Pancreas (tissue), 10 donors: ENCODE measurements at regions not wholly inside any gene's neighbourhood (a gene's known extent, or its start where the extent isn't known, plus 50 kb on each side); places are given as distances from the start of the nearest gene placed in this dataset.
A peak's percentile ranks its signal among the peaks of the same experiment; 100 is the strongest.

Source experiments
- ATAC-seq, 4 donors: fragments of 200-7000 bp; cut with Tn5 transposase; one replicate each; pipeline versions ENCODE4 v1.8.0 to v1.9.1; 2020; ENCODE audit warnings: mild to moderate bottlenecking in 4 of 4, moderate library complexity in 4 of 4
- DNase-seq, 6 donors: peaks; one replicate each; pipeline ENCODE4 v3.0.0-alpha.2; 2020
- FAIRE-seq: peaks from 2 replicates; lab custom pipeline; 2012; peaks lifted over from hg19 to GRCh38; lab: Jason Lieb, UNC
- H3K27ac ChIP-seq, 4 donors: fragments of 200-600 bp; sonication (generic); 1 replicate in 3 of 4; 2 replicates in 1 of 4; pipeline versions ENCODE4 v1.5.0 to v1.8.0; 2020
- H3K27me3 ChIP-seq, 4 donors: fragments of 200-600 bp; one replicate each; pipeline ENCODE4 v1.8.0; 2021
- H3K36me3 ChIP-seq, 3 donors: fragments of 200-600 bp; sonication (generic) in 1 of 3; one replicate each; pipeline versions ENCODE4 v1.5.0 to v1.8.0; 2020 to 2021
- H3K4me1 ChIP-seq, 3 donors: fragments of 200-600 bp; one replicate each; pipeline ENCODE4 v1.8.0; 2021
- H3K4me3 ChIP-seq, 4 donors: fragments of 200-600 bp; sonication (generic) in 2 of 4; one replicate each; pipeline versions ENCODE4 v1.5.0 to v1.8.0; 2020 to 2021
- H3K9me3 ChIP-seq, 4 donors: fragments of 200-600 bp; one replicate each; pipeline ENCODE4 v1.8.0; 2021
- WGBS, 2 donors: extraction: QIAGEN DNeasy Blood & Tissue Kit; methylation state at CpG; one replicate each; pipeline ENCODE4 v1.1.7; 2013; 5-methylcytosine and 5-hydroxymethylcytosine counted together
- intact Hi-C, 3 donors: fragments of 100-400 bp; cut with DNase I; formaldehyde crosslinking; loops; one replicate each; pipeline versions ENCODE4 v1.11.1 to v1.14.2; 2022
- TF ChIP-seq, protein P1 (sequence below), 4 donors: fragments of 200-600 bp; sonication (generic) in 3 of 4; IDR thresholded peaks; one replicate each; pipeline versions ENCODE4 v1.5.0 to v1.8.0; 2021; ENCODE audit warnings: antibody characterized with exemption in 4 of 4
- donor health status: healthy with polysubstance abuse.
- donor health status: DM: no; HTN: no; CAD: no; lungs with moderate emphysema.
- donor health status: DM: no; HTN: no; CAD: no.
- donor health status: control.
- donor health status: control.
- donor health status: Bipolar disorder and iron deficiency.
- donor health status: DM: yes; HTN: yes; CAD: no.
- donor health status: DM: no; HTN: no; CAD: no.
- donor health status: DM: no; HTN: no; CAD: no.
- donor health status: DM: yes; HTN: yes; CAD: no.

GRCh38 chr18:57087644-57088376, 59.1 kb upstream of the BOD1L2 start:
- Histone ChIP-seq H3K4me3 (no peak overlapping the region), H3K9me3 (no peaks in the 10 kb centered on the region), H3K27me3 (no peaks in the 10 kb centered on the region), H3K27ac (no peak overlapping the region), H3K4me1 (no peaks in the 10 kb centered on the region), H3K36me3 (no peaks in the 10 kb centered on the region)
- DNase-seq (no peak), ATAC-seq (peak in 1 of 4 donors; percentile 33), FAIRE-seq (no peak)
- TF ChIP-seq, protein P1, sequence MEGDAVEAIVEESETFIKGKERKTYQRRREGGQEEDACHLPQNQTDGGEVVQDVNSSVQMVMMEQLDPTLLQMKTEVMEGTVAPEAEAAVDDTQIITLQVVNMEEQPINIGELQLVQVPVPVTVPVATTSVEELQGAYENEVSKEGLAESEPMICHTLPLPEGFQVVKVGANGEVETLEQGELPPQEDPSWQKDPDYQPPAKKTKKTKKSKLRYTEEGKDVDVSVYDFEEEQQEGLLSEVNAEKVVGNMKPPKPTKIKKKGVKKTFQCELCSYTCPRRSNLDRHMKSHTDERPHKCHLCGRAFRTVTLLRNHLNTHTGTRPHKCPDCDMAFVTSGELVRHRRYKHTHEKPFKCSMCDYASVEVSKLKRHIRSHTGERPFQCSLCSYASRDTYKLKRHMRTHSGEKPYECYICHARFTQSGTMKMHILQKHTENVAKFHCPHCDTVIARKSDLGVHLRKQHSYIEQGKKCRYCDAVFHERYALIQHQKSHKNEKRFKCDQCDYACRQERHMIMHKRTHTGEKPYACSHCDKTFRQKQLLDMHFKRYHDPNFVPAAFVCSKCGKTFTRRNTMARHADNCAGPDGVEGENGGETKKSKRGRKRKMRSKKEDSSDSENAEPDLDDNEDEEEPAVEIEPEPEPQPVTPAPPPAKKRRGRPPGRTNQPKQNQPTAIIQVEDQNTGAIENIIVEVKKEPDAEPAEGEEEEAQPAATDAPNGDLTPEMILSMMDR (IDR thresholded peaks at IDR 0.05) = no peak
- 55 to 59% methylated on average over 11 of the region's 11 CpGs for WGBS, 2 donors
- intact Hi-C loops = no loop called here

DNA sequence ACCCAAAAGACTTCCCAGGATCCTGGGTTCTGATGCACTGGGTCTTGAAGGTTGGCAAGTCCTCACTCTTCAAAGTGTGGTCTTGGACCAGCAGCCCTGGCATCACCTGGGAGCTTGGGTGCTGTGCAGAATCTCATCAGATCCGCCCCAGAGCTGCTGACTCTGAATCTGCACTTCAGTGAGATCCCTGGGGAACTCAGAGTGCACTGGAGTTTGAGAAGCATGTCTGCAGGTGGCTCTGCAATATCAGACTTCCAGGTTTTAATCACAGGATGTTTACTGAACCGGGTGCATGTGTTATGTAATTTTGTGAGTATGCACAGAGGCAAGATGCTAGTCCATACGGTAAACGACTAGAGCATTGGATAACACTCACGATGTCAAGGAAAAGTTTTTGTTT, 58.0 kb upstream of the BOD1L2 start:
- FAIRE-seq = no peak
- WGBS, 2 donors = 47 to 57% methylated on average over 5 of the region's 5 CpGs
- intact Hi-C loops = no loop called here

GRCh38 chr18:57089702-57090101, 57.2 kb upstream of the BOD1L2 start:
- no peak overlapping the region for H3K27ac ChIP-seq
- ATAC-seq (no peak), DNase-seq (no peak), FAIRE-seq (no peak)
- H3K27me3 ChIP-seq = no peaks in the 10 kb centered on the region
- TF ChIP-seq, protein P1 (IDR thresholded peaks at IDR 0.05) = no peak
- intact Hi-C loops = no loop called here
- no peaks in the 10 kb centered on the region for H3K9me3 ChIP-seq
- no peaks in the 10 kb centered on the region for H3K36me3 ChIP-seq
- H3K4me1 ChIP-seq = no peaks in the 10 kb centered on the region
- WGBS, 2 donors = 69% methylated on average over 6 of the region's 6 CpGs
- no peak overlapping the region for H3K4me3 ChIP-seq

More for the DNA sequence above, 58.0 kb upstream of the BOD1L2 start:
- no peaks in the 10 kb centered on the region for H3K9me3 ChIP-seq
- ATAC-seq = no peak
- no peaks in the 10 kb centered on the region for H3K36me3 ChIP-seq
- no peaks in the 10 kb centered on the region for H3K4me1 ChIP-seq
- TF ChIP-seq, protein P1 (IDR thresholded peaks at IDR 0.05) = no peak
- H3K27me3 ChIP-seq = no peaks in the 10 kb centered on the region
- DNase-seq = no peak
- no peak overlapping the region for H3K4me3 ChIP-seq
- no peak overlapping the region for H3K27ac ChIP-seq

- Histone ChIP-seq H3K36me3 (no peaks in the 10 kb centered on the region), H3K27ac (no peak overlapping the region), H3K9me3 (no peaks in the 10 kb centered on the region), H3K4me1 (no peaks in the 10 kb centered on the region), H3K27me3 (no peaks in the 10 kb centered on the region), H3K4me3 (no peak overlapping the region)
- FAIRE-seq (no peak), DNase-seq (no peak), ATAC-seq (no peak)
- intact Hi-C loops = no loop called here
- TF ChIP-seq, protein P1 (IDR thresholded peaks at IDR 0.05) = no peak
Observed at GRCh38 chr18:57091231-57091630, 55.7 kb upstream of the BOD1L2 start.

- TF ChIP-seq, protein P1 (IDR thresholded peaks at IDR 0.05) = no peak
- Histone ChIP-seq H3K27me3 (no peaks in the 10 kb centered on the region), H3K9me3 (no peaks in the 10 kb centered on the region), H3K36me3 (no peaks in the 10 kb centered on the region), H3K4me3 (no peak overlapping the region), H3K27ac (no peak overlapping the region), H3K4me1 (no peaks in the 10 kb centered on the region)
- intact Hi-C loops = no loop called here
- DNase-seq = no peak
- WGBS, 2 donors = 58 to 63% methylated on average over 4 of the region's 4 CpGs
- no peak for ATAC-seq
- no peak for FAIRE-seq
Observed at GRCh38 chr18:57094175-57094574, 52.7 kb upstream of the BOD1L2 start.
